ENCODE measurements at regions not wholly inside any gene's neighbourhood (a gene's known extent, or its start where the extent isn't known, plus 50 kb on each side); places are given as distances from the start of the nearest gene placed in this dataset.

DNA sequence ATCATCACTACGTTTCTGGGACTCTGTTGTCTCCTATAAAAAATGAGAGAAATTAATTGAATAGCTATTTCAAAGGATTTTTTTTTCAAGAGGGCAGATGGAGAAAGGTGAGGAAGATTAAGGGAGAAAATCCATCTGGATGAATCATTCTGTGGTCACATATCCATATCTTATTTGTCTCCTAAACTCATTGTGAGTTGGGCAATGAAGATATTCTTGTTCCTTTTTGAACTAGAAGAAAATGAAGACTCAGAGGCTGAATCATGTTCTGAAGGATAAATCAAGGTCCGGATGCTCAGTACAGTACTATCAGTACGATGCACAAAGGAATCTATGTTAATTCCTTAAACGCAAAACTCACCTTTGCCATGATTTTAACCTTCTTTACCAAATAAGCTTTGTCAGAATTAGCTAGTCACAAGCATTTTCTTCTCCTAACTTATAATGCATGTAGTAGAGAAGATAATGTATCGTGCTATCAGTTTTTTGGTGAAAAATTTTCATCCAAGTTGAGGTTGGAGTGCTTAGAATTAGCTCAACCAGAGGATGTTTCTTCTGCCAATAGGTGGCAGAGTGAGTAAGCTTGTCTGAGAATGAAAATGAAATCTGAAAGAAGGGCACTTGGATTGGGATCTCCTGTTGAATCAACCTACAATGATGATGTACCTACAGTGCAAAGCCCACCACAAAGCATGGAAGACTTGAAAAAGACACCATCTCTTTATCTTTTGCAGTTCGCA lies 446.9 kb downstream of the KIF20B start:
- no peak for DNase-seq (ENCODE audit: low spot score)

DNA sequence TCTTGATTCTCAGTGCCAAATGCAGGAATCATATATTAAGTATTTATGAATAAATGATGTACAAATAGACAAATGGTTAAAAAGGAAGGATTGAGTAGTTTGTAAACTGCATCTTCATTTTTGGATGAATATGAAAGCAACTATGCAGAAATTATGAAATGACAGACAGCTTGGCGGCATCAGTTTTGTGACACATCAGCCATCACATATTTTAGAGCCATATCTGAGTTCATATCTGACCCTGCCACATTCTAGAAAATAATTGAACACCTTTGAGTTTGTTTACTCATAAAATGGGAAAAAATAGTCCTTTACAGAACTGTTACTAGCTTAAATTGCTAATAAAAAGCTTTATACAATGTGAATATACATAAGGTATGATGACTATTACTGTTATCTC lies 448.2 kb downstream of the KIF20B start:
- intact Hi-C loops (cut with DNase I): no loop called here

More for the DNA sequence above, 446.9 kb downstream of the KIF20B start:
- intact Hi-C loops (cut with DNase I): no loop called here

DNA sequence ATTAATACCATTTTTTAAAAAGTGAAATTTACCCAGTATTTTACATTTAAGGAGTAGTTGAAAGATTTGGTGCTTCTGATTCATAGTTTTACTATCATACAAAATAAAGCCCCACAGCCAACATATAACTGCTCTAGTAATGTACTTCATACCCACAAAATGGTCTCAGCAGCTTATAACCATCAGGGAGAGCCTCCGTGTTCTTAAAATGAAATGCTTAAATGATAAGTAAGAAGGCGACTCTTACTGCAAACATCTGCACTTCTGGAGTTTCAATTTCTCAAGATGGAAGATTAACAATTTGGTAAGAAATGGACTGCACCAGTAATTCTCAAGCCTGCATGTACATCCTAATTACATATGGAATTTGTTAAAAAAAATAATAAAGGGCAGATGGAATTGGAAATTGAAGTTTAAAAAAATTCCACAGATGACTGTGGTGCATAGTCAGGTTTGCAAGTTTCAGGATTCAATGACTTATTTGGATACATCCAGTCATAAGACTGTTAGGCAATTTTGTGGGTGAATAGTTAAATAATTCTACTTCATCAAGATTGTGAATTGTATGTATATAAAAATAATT lies 461.0 kb downstream of the KIF20B start:
- no peak for DNase-seq (ENCODE audit: low spot score)
- intact Hi-C loops (cut with DNase I): no loop called here

More for the DNA sequence above, 448.2 kb downstream of the KIF20B start:
- no peak for DNase-seq (ENCODE audit: low spot score)

DNA sequence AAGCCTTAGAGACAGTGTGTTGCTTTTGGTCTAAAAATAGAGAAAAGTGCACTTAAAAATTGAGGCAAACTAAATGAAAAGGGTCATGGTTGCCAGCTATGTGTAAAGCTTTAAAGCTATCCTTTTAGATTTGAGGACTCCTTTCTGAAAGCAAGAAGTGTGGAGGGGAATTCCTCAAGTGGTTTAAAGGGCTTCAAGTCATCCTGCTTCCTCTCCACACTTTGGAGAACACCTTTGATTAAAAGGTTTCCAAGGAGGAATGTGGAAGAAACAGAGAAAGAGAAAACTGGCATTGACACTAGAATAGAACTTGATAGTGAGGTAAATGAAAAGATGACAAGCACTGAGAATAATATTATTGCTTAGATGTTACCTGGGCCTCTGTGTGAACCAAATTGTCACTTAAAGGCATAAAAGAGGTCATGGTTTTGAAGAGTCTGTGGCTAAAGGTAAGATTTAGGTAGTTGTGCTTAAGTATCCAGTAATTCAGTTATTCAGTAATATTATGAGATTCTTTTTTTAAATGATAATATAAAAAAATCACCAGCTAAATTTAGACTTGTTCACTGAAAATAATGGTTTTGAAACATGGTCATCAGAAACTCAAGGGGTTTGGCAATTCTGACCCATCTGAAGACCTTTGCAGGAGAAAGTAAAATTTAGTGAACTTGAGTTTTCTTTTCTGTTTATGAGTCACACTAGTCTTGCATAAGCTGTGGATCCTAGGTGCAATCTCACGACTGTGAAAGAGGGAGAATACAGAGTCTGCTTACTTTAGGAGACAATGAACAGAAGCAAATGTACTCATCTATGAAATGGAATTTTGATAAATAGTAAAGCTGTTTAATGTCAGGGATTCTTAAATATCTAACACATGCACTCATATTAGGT lies 466.0 kb downstream of the KIF20B start:
- no peak for DNase-seq (ENCODE audit: low spot score)
- intact Hi-C loops (cut with DNase I): no loop called here

DNA sequence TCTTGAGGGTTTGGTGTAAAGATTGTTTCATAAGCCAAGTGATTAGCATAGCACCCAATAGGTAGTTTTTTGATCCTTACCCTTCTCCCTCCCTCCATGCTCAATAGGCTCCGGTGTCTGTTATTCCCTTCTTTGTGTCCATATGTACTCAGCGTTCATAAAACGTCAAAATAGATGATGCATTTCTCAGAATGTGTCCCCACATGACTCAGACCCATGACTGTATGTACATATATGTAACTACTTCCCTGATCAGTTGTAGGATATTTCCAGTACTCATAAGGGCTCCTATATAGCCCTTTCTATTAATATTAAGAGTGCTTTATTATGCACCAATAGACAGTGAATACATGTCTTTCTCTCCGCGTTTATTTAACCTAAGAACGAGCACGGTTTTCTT lies 466.9 kb downstream of the KIF20B start:
- intact Hi-C loops (cut with DNase I): no loop called here
- no peak for DNase-seq (ENCODE audit: low spot score)

DNA sequence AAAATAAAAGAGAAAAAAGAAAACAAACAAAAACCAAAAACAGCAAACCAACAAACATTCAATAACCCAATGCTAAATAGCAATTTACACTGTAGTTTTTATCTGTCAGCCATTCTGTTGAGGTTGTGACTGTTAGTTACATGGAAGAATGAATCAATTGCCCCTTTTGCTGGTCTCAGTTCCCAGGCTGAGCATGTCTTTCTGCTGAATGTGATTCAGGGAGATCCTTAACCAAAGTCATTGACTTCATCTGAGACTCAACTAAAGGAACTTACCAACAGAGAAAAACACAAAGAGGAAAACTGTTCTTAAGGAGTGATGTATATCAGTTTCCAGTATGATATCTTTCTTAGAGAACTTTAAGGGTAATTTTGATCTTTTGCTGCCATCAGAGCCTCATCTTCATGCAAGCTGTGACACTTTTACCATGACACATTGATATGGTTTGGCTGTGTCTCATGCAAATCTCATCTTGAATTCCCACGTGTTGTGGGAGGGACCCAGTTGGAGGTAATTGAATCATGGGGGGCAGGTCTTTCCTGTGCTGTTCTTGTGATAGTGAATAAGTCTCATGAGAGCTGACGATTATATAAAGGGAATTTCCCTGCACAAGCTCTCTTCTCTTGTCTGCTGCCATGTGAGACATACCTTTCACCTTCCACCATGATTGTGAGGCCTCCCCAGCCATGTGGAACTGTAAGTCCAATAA lies 469.8 kb downstream of the KIF20B start:
- intact Hi-C loops (cut with DNase I): no loop called here
- no peak for DNase-seq (ENCODE audit: low spot score)

DNA sequence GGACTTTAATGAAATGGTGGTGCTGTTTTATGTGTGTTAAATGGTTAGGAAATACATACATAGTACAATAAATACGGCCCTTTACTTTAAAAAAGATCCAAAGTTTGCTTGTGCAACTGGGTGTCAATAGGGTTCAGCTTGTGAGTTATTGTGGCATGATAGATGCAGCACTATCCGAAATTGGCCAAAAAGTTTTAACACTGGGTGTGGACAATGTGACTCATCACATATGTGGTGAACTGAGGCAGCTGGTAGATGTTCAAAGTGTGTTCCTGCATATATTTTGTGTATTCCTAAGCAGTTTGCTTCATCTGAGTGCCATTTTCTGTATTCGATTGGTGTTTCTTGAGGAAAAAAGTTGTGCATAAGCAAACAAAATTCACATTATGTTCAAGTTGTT lies 473.1 kb downstream of the KIF20B start:
- intact Hi-C loops (cut with DNase I): no loop called here
- DNase-seq (ENCODE audit: low spot score): no peak

DNA sequence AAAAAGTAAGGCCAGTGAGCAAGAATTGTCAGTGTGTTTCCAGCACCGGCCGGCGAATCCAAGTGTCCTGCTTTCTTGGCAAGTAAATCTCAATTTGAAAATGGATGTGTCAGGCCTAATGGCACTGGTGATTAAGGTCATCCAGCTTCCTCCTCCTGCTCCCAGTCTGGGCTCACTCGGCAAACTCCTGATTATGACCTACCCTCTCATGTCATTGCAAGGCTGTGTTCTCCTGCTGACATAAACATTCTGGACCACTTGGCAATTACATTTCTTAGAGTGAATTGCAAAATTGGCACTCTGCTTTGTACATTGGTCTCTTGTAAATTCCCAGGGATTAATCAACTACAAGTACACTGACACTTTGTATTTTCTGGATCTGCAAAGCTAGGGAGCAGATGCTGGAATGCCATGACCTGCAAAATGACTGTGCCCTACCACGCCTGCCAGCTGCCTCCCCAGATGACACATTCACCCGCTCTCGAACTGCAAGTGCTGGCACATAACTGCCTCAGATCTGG lies 473.8 kb downstream of the KIF20B start:
- no peak for DNase-seq (ENCODE audit: low spot score)
- intact Hi-C loops (cut with DNase I): no loop called here

DNA sequence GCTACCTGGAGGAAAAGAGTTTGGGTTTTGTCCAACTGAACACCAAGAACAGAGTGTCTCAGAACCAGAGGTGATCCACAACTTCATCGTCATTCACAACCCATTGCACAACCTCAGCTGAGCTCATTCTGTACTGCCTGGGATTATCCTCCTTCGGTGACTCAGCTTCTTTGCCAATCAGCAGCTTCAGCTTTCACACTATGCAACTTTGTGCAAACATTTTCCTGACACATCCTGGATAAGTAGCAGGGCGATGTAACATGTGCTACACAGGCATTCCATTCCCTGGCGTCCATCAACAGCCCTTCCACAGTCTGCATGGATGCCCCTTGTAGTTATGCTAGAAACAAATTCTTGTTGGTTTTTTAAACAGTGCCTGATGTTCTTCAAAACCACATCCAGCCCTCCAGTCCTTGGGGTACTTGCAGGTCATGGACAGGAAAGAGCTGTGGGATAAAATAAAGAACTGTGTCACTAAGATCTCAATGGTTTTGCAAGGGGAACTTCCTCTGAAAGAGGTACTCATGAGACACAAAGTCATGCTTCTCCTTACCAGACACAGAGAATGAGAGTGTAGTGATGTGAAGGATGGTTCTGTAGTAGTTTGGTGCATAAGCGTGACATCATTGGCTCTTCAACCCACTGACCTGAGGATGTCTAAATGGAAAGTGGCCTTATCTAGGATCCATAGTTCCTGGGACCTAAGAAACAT lies 478.5 kb downstream of the KIF20B start:
- intact Hi-C loops (cut with DNase I): no loop called here
- DNase-seq (ENCODE audit: low spot score): no peak

DNA sequence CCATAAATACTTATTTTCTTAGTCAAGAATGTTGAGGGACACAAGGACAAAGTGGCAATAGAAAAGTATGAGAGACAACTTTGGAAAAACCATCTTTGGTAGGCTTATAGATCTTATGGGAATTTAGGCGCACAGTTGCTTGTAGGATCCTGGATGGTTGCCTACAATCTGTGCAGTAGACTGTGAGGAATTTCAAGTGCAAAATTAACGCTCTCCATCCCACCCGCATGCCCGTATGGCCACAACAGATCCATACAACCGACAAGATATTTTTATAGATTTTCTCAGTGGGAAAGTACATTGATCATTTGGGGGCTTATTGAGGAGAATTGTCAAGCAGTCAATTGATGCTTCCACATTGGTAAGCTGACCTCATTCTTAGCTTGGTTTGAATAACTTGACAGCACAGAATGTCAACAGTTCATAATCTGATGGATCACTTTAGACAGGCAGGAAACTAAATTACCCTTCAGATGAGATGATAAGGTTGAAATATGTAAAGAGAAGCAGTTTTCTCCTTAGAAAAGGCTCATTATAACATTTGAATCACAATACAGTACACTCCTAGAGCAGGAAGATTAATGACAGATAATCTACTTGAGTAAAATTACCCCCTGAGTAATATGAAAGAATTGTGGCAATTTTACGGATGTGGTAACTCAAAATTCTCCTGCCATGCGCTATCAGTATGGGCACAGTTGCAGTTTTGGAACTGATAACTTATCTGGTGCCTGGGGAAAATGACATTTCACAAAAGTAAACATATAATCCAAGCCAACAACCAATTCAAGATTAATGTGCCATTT lies 479.7 kb downstream of the KIF20B start:
- intact Hi-C loops (cut with DNase I): no loop called here
- DNase-seq (ENCODE audit: low spot score): no peak

DNA sequence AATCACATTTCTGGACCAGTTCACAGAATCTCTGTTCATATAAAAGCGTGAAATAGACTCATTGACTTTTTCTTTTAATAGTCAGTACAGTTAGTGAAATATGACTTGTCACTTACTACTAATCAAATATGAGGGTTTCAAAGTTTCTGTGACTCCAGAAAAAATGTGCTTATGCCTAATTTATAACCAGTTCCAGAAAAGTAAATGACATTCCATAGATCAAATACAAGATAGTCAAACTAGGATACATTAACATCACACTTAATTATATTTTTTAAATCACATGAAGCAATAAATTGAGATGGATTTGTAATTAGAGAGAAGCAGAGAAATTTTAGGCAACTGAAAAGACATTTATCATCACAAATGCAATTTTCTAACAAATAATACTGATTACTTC lies 491.4 kb downstream of the KIF20B start:
- intact Hi-C loops (cut with DNase I): no loop called here
- no peak for DNase-seq (ENCODE audit: low spot score)

DNA sequence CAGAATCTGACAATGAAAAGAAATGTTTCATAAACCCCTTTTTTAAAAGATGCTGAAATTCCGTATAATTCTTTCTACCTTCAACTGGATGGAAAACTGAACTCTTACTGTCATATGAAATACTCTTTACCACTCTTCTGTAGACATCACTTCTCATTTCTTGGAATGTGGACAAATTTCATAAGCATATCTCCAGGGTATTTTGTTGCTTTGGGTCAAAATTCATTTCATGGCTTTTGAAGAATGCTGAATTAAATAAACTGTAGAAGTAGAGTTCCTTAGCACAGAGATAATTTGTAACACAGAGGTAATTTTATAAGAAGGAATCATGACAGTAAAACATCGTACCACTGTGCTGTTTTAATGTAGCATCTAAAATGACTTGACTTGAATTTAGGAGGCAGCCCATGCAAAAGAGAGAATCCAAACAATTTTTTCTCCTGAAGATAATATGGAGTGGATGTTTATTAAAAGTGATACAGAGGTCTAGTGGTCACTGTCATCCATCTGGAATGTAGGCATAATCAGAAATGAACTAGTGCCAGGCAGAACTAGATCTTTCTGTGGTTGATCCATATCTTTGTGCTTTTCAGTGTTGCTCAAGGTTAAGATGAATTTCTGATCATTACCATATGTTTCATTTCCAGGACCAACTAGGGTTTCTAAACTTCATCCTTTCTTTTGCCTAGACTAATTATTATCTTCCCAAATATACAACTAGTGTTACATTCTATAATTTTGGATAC lies 492.0 kb downstream of the KIF20B start:
- intact Hi-C loops (cut with DNase I): no loop called here
- DNase-seq (ENCODE audit: low spot score): no peak

DNA sequence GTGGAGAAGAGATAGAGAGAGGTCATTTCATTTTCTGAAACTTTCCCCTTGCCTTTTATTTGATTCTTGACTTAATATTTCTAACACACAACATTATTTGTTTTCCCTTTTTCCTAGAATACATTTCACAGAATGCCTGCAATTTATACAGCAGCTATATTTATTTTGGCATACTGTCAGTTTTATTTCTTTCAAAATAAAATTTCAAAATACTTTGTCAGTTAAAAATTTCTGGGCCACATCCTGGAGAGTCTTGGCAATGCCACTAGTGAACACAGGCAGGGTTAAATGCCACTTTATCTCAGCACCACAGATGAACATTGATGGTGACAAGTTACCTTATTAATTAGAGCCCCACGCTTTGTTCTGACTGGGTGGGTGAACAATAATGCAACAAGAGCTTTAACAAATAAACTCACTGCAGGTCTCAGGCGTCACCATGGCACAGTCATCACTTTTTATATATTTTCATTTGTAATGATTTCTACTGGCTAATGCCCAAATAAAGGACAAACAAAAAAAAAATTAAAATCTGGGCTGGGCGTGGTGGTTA lies 494.0 kb downstream of the KIF20B start:
- intact Hi-C loops (cut with DNase I): no loop called here
- DNase-seq (ENCODE audit: low spot score): no peak

DNA sequence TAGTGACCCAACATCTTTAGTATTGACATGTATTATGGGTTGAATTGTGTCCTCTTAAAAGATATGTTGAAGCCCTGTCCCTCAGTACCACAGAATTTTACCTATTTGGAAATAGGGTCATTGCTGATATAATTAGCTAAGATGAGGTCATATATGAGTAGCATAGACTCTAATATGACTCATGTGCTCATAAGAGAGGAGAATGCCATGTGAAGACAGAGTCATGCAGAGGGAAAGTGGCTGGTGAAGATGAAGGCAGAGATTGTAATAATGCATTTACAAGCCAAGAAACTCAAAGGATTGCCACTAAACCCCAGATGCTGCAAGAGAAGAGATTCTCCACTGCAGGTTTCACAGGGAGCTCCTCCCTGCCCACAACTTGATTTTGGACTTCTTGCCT lies 496.4 kb downstream of the KIF20B start:
- intact Hi-C loops (cut with DNase I): no loop called here
- no peak for DNase-seq (ENCODE audit: low spot score)

DNA sequence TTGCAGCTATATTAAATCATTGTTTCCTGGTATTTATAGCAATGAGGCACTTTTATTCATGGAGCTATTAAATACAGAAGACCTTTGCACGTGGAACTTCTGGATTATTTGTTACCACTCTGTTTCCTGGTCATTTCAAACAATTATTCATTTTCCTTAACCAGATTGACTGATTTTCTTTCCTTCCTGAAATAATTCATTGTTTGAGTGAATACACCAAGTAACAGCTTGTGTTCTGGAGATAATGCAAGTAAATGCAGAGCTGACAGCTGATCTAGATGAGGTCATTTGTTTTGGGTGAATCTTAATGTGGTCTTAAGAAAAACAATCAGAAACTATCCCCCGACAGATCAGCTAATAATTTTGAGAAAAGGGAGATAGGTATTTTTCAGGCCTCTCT lies 497.7 kb downstream of the KIF20B start:
- no peak for DNase-seq (ENCODE audit: low spot score)
- intact Hi-C loops (cut with DNase I): no loop called here

DNA sequence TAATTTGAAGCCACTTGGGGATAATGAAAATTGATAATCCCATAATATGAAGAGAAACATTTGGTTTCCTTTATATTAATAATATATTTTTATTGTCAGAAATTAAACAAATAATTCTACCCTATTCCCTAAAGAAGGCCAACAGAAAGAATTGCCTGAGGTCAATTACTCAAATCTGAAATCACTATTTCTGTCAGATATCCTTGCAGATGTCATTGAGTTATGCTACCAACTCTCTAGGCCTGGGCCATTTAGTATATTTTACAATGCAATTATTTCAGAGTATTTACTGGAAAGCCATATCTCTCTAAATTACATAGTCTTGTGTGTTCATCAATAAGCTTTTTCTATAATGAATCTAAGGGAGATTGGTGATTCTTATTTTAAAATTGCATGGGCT lies 498.1 kb downstream of the KIF20B start:
- DNase-seq (ENCODE audit: low spot score): no peak
- intact Hi-C loops (cut with DNase I): no loop called here

All from posterior vena cava (tissue), 2 donors.